Neural progenitor cell (in vitro differentiated cells): ENCODE measurements at regions not wholly inside any gene's neighbourhood (a gene's known extent, or its start where the extent isn't known, plus 50 kb on each side); places are given as distances from the start of the nearest gene placed in this dataset.

Experiments used
- CTCF ChIP-seq: fragments of 200-600 bp; sonication (generic); IDR thresholded peaks from 2 replicates; pipeline ENCODE4 v1.5.1; 2017; ENCODE audit warnings: antibody characterized with exemption, mild to moderate bottlenecking
- EZH2 ChIP-seq: fragments of 200-600 bp; sonication (generic); IDR thresholded peaks from 2 replicates; pipeline ENCODE4 v1.6.1; 2017; ENCODE audit warnings: antibody characterized with exemption, mild to moderate bottlenecking, moderate library complexity
- EZH2phosphoT487 ChIP-seq: fragments of 200-600 bp; sonication (generic); IDR thresholded peaks from 2 replicates; pipeline ENCODE4 v1.6.1; 2017; ENCODE audit warnings: antibody characterized with exemption

- TF ChIP-seq CTCF (no peak), EZH2 (no peak), EZH2phosphoT487 (no peak)
These were observed 2175.9 kb downstream of the PCDH9 start for GRCh38 chr13:65054277-65054676.
